ENCODE measurements at regions not wholly inside any gene's neighbourhood (a gene's known extent, or its start where the extent isn't known, plus 50 kb on each side); places are given as distances from the start of the nearest gene placed in this dataset.

- TF ChIP-seq CTCF (IDR thresholded peaks at IDR 0.05; ENCODE audit: borderline replicate concordance, control extremely low read depth, extremely low read depth, insufficient read depth, missing control alignments): no peak
- in situ Hi-C loops (cut with MboI; ENCODE audit: low sequenced_read_pairs, unreplicated experiment): no loop called here
- no peak for DNase-seq (ENCODE audit: low spot score)
These were observed 370.7 kb upstream of the LRATD1 start for GRCh38 chr2:14261771-14262170.

GRCh38 chr2:14263053-14263452, 369.5 kb upstream of the LRATD1 start:
- in situ Hi-C loops (cut with MboI; ENCODE audit: low sequenced_read_pairs, unreplicated experiment): no loop called here
- TF ChIP-seq CTCF (IDR thresholded peaks at IDR 0.05; ENCODE audit: borderline replicate concordance, control extremely low read depth, extremely low read depth, insufficient read depth, missing control alignments): no peak
- no peak for DNase-seq (ENCODE audit: low spot score)

GRCh38 chr2:14270036-14270582, 362.4 kb upstream of the LRATD1 start:
- in situ Hi-C loops (cut with MboI; ENCODE audit: low sequenced_read_pairs, unreplicated experiment): no loop called here
- no peak for TF ChIP-seq CTCF (IDR thresholded peaks at IDR 0.05; ENCODE audit: borderline replicate concordance, control extremely low read depth, extremely low read depth, insufficient read depth, missing control alignments)
- no peak for DNase-seq (ENCODE audit: low spot score)

- no peak for DNase-seq (ENCODE audit: low spot score)
- no peak for TF ChIP-seq CTCF (IDR thresholded peaks at IDR 0.05; ENCODE audit: borderline replicate concordance, control extremely low read depth, extremely low read depth, insufficient read depth, missing control alignments)
- in situ Hi-C loops (cut with MboI; ENCODE audit: low sequenced_read_pairs, unreplicated experiment): no loop called here
These were observed 360.0 kb upstream of the LRATD1 start for GRCh38 chr2:14272396-14273075.

- in situ Hi-C loops (cut with MboI; ENCODE audit: low sequenced_read_pairs, unreplicated experiment): no loop called here
- no peak for TF ChIP-seq CTCF (IDR thresholded peaks at IDR 0.05; ENCODE audit: borderline replicate concordance, control extremely low read depth, extremely low read depth, insufficient read depth, missing control alignments)
- no peak for DNase-seq (ENCODE audit: low spot score)
These were observed 358.9 kb upstream of the LRATD1 start for GRCh38 chr2:14273650-14274049.

GRCh38 chr2:14284244-14284643, 348.3 kb upstream of the LRATD1 start:
- TF ChIP-seq CTCF (IDR thresholded peaks at IDR 0.05; ENCODE audit: borderline replicate concordance, control extremely low read depth, extremely low read depth, insufficient read depth, missing control alignments): no peak
- DNase-seq (ENCODE audit: low spot score): no peak
- in situ Hi-C loops (cut with MboI; ENCODE audit: low sequenced_read_pairs, unreplicated experiment): no loop called here
